Body of pancreas (tissue), 4 donors: ENCODE measurements at regions not wholly inside any gene's neighbourhood (a gene's known extent, or its start where the extent isn't known, plus 50 kb on each side); places are given as distances from the start of the nearest gene placed in this dataset.

Experiments
- POLR2A ChIP-seq, 3 donors: fragments of 450-650 bp; IDR thresholded peaks; one replicate each; pipeline ENCODE4 v1.6.1; 2016; ENCODE audit warnings: antibody characterized with exemption in 3 of 3, mild to moderate bottlenecking in 2 of 3
- TF ChIP-seq, protein P1 (sequence below), 7 experiments: fragments of 450-650 bp in 4 of 7; fragments of 200-600 bp in 3 of 7; sonication (generic) in 3 of 7; IDR thresholded peaks; one replicate each; pipeline ENCODE4 v1.5.1; 2016 to 2019; ENCODE audit warnings: antibody characterized with exemption in 7 of 7

GRCh38 chr10:3948843-3949242 is 163.8 kb upstream of the KLF6 start:
- TF ChIP-seq POLR2A (IDR thresholded peaks at IDR 0.05) = no peak
- TF ChIP-seq, protein P1, sequence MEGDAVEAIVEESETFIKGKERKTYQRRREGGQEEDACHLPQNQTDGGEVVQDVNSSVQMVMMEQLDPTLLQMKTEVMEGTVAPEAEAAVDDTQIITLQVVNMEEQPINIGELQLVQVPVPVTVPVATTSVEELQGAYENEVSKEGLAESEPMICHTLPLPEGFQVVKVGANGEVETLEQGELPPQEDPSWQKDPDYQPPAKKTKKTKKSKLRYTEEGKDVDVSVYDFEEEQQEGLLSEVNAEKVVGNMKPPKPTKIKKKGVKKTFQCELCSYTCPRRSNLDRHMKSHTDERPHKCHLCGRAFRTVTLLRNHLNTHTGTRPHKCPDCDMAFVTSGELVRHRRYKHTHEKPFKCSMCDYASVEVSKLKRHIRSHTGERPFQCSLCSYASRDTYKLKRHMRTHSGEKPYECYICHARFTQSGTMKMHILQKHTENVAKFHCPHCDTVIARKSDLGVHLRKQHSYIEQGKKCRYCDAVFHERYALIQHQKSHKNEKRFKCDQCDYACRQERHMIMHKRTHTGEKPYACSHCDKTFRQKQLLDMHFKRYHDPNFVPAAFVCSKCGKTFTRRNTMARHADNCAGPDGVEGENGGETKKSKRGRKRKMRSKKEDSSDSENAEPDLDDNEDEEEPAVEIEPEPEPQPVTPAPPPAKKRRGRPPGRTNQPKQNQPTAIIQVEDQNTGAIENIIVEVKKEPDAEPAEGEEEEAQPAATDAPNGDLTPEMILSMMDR (IDR thresholded peaks at IDR 0.05) = no peak
